H9 (cell line): ENCODE measurements at regions not wholly inside any gene's neighbourhood (a gene's known extent, or its start where the extent isn't known, plus 50 kb on each side); places are given as distances from the start of the nearest gene placed in this dataset.

Experiments
- DNase-seq: peaks from one replicate; pipeline ENCODE4 v3.0.0-alpha.2; 2017
- H2AFZ ChIP-seq: one replicate; pipeline ENCODE4 v1.6.1; 2013; ENCODE audit warnings: mild to moderate bottlenecking, low read length, control low read depth, moderate library complexity
- H2AK5ac ChIP-seq: 2 replicates; pipeline ENCODE4 v1.6.1; 2013; ENCODE audit warnings: low read length, control low read depth, mixed read lengths; ENCODE audit not compliant: insufficient read length
- H2BK120ac ChIP-seq: one replicate; pipeline ENCODE4 v1.6.1; 2013; ENCODE audit warnings: low read depth, mild to moderate bottlenecking, low read length, control low read depth, inconsistent platforms; ENCODE audit not compliant: poor library complexity, severe bottlenecking
- H2BK12ac ChIP-seq: 2 replicates; pipeline ENCODE4 v1.6.1; 2013; ENCODE audit warnings: low read length, control low read depth, mixed read lengths, low read depth; ENCODE audit not compliant: insufficient read length
- H2BK15ac ChIP-seq: 2 replicates; pipeline ENCODE4 v1.6.1; 2013; ENCODE audit warnings: low read depth, low read length, control low read depth
- H2BK20ac ChIP-seq: one replicate; pipeline ENCODE4 v1.6.1; 2013; ENCODE audit warnings: low read depth, mild to moderate bottlenecking, low read length, control low read depth, inconsistent platforms; ENCODE audit not compliant: poor library complexity, severe bottlenecking
- H2BK5ac ChIP-seq: 2 replicates; pipeline ENCODE4 v1.6.1; 2013; ENCODE audit warnings: low read length, control low read depth, mixed read lengths; ENCODE audit not compliant: insufficient read length
- H3K14ac ChIP-seq: 2 replicates; pipeline ENCODE4 v1.6.1; 2013; ENCODE audit warnings: low read length, control low read depth; ENCODE audit not compliant: insufficient read depth
- H3K18ac ChIP-seq: 2 replicates; pipeline ENCODE4 v1.6.1; 2013; ENCODE audit warnings: low read depth, mild to moderate bottlenecking, mixed read lengths, low read length, control low read depth; ENCODE audit not compliant: insufficient read length
- H3K23ac ChIP-seq: 2 replicates; pipeline ENCODE4 v1.6.1; 2013; ENCODE audit warnings: low read length, control low read depth, mixed read lengths, low read depth; ENCODE audit not compliant: insufficient read length
- H3K23me2 ChIP-seq: 2 replicates; pipeline ENCODE4 v1.6.1; 2013; ENCODE audit warnings: low read depth, mild to moderate bottlenecking, mixed read lengths, low read length, control low read depth; ENCODE audit not compliant: insufficient read length, poor library complexity, severe bottlenecking
- H3K27ac ChIP-seq: 2 replicates; pipeline ENCODE4 v1.5.1; 2013; ENCODE audit warnings: low read length, control low read depth, mixed read lengths, low read depth; ENCODE audit not compliant: insufficient read length
- H3K27me3 ChIP-seq: 2 replicates; pipeline ENCODE4 v1.6.1; 2013; ENCODE audit warnings: low read length, control low read depth, inconsistent platforms; ENCODE audit not compliant: insufficient read depth
- H3K4ac ChIP-seq: 2 replicates; pipeline ENCODE4 v1.6.1; 2013; ENCODE audit warnings: low read depth, mild to moderate bottlenecking, control low read depth, inconsistent platforms, low read length, moderate library complexity
- H3K4me1 ChIP-seq: 2 replicates; pipeline ENCODE4 v1.6.1; 2013; ENCODE audit warnings: low read length, control low read depth, inconsistent platforms; ENCODE audit not compliant: insufficient read depth
- H3K4me2 ChIP-seq: 2 replicates; pipeline ENCODE4 v1.6.1; 2013; ENCODE audit warnings: low read length, control low read depth, mixed read lengths; ENCODE audit not compliant: insufficient read length, insufficient read depth
- H3K56ac ChIP-seq: 2 replicates; pipeline ENCODE4 v1.6.1; 2013; ENCODE audit warnings: low read depth, mild to moderate bottlenecking, mixed read lengths, low read length, control low read depth; ENCODE audit not compliant: insufficient read length
- H3K79me1 ChIP-seq: 2 replicates; pipeline ENCODE4 v1.6.1; 2013; ENCODE audit warnings: low read depth, mild to moderate bottlenecking, moderate library complexity, low read length, control low read depth, inconsistent platforms; ENCODE audit not compliant: insufficient read depth, poor library complexity, severe bottlenecking
- H3K79me2 ChIP-seq: 2 replicates; pipeline ENCODE4 v1.6.1; 2013; ENCODE audit warnings: low read length, control low read depth, inconsistent platforms; ENCODE audit not compliant: insufficient read depth
- H3K9ac ChIP-seq: 2 replicates; pipeline ENCODE4 v1.6.1; 2013; ENCODE audit warnings: low read length, control low read depth, mixed read lengths; ENCODE audit not compliant: insufficient read length; ENCODE audit errors: extremely low read depth
- H3K9me3 ChIP-seq: one replicate; pipeline ENCODE4 v1.6.1; 2013; ENCODE audit warnings: low read depth, low read length, inconsistent platforms; ENCODE audit not compliant: control insufficient read depth
- H3T11ph ChIP-seq: one replicate; pipeline ENCODE4 v1.6.1; 2013; ENCODE audit warnings: mild to moderate bottlenecking, low read length, control low read depth, inconsistent platforms
- H4K20me1 ChIP-seq: one replicate; pipeline ENCODE4 v1.6.1; 2013; ENCODE audit not compliant: control insufficient read depth, insufficient read length, insufficient read depth
- H4K5ac ChIP-seq: 2 replicates; pipeline ENCODE4 v1.6.1; 2013; ENCODE audit warnings: low read depth, mild to moderate bottlenecking, mixed read lengths, low read length, control low read depth; ENCODE audit not compliant: insufficient read length
- H4K8ac ChIP-seq: replicated peaks from 2 replicates; pipeline ENCODE4 v1.6.1; 2013; ENCODE audit warnings: low read length, control low read depth, mixed read lengths, low read depth; ENCODE audit not compliant: insufficient read length
- H4K91ac ChIP-seq: 2 replicates; pipeline ENCODE4 v1.6.1; 2013; ENCODE audit warnings: low read depth, mild to moderate bottlenecking, moderate library complexity, mixed read lengths, low read length, control low read depth; ENCODE audit not compliant: insufficient read length
- H3K27ac Mint-ChIP-seq, 3 experiments: 2 replicates in 2 of 3; 3 replicates in 1 of 3; pipeline ENCODE4 v1.8.0; 2020 to 2021; ENCODE audit warnings: mixed read lengths in 3 of 3, mild to moderate bottlenecking in 1 of 3, moderate library complexity in 1 of 3
- H3K27me3 Mint-ChIP-seq: 2 replicates; pipeline ENCODE4 v1.8.0; 2021; ENCODE audit warnings: low read depth, mild to moderate bottlenecking, moderate library complexity, mixed read lengths
- H3K36me3 Mint-ChIP-seq, 3 experiments: 2 replicates in 2 of 3; 3 replicates in 1 of 3; pipeline ENCODE4 v1.8.0; 2020 to 2021; ENCODE audit warnings: low read depth in 3 of 3, mixed read lengths in 3 of 3; ENCODE audit not compliant: insufficient read depth in 1 of 3
- H3K4me1 Mint-ChIP-seq, 2 experiments: 2 replicates each; pipeline ENCODE4 v1.8.0; 2020; ENCODE audit warnings: mixed read lengths in 2 of 2
- H3K4me3 Mint-ChIP-seq, 2 experiments: 2 replicates in 1 of 2; 3 replicates in 1 of 2; pipeline ENCODE4 v1.8.0; 2020 to 2021; ENCODE audit warnings: mild to moderate bottlenecking in 2 of 2, mixed read lengths in 2 of 2, moderate library complexity in 1 of 2
- H3K9me3 Mint-ChIP-seq, 2 experiments: 2 replicates in 1 of 2; 3 replicates in 1 of 2; pipeline ENCODE4 v1.8.0; 2020; ENCODE audit warnings: mild to moderate bottlenecking in 2 of 2, mixed read lengths in 2 of 2, moderate library complexity in 1 of 2
- CTCF ChIP-seq: fragments of 200-600 bp; sonication (generic); conservative IDR thresholded peaks from 3 replicates; pipeline ENCODE4 v1.8.0; 2021; ENCODE audit warnings: antibody characterized with exemption, mild to moderate bottlenecking
- WGBS: extraction: QIAGEN DNeasy Blood & Tissue Kit; methylation state at CpG from one replicate; pipeline ENCODE4 v1.1.7; 2013; ENCODE audit warnings: missing lambda C conversion rate, low lambda C conversion rate, mixed read lengths; ENCODE audit not compliant: insufficient read length; ENCODE audit errors: extremely low coverage; 5-methylcytosine and 5-hydroxymethylcytosine counted together

GRCh38 chr12:25317553-25317952 is 66.8 kb upstream of the KRAS start:
- Histone ChIP-seq H3K14ac (no peak overlapping the region), H2AFZ (no peak overlapping the region), H2BK12ac (no peak overlapping the region), H3T11ph (no peak overlapping the region), H3K4me1 (no peaks in the 10 kb centered on the region), H2BK5ac (no peak overlapping the region), H3K56ac (no peak overlapping the region), H3K4me2 (no peak overlapping the region), H3K4ac (no peak overlapping the region), H4K8ac (no peak overlapping the region), H4K5ac (no peak overlapping the region), H2BK20ac (no peak overlapping the region), H2AK5ac (no peak overlapping the region), H2BK120ac (no peak overlapping the region), H4K20me1 (no peaks in the 10 kb centered on the region), H3K79me2 (no peaks in the 10 kb centered on the region), H3K27me3 (no peaks in the 10 kb centered on the region), H3K27ac (no peak overlapping the region), H3K9ac (no peak overlapping the region), H3K9me3 (no peaks in the 10 kb centered on the region), H3K23ac (no peak overlapping the region), H2BK15ac (no peak overlapping the region), H3K18ac (no peak overlapping the region), H3K79me1 (no peaks in the 10 kb centered on the region), H4K91ac (no peak overlapping the region), H3K23me2 (no peaks in the 10 kb centered on the region)
- no peak for TF ChIP-seq CTCF
- Mint-ChIP-seq H3K27me3 (no peaks in the 10 kb centered on the region), H3K4me1 (no peaks in the 10 kb centered on the region), H3K27ac (no peak overlapping the region), H3K36me3 (no peaks in the 10 kb centered on the region), H3K4me3 (no peak overlapping the region), H3K9me3 (no peaks in the 10 kb centered on the region)
- no CpG with 5 or more reads among the region's 4 CpGs for WGBS
- no peak for DNase-seq
